ENCODE measurements at regions not wholly inside any gene's neighbourhood (a gene's known extent, or its start where the extent isn't known, plus 50 kb on each side); places are given as distances from the start of the nearest gene placed in this dataset.

GRCh38 chr9:10983251-10983650 is 370.4 kb upstream of the PTPRD start:
- in situ Hi-C loops (cut with HindIII; ENCODE audit: low pct_ligation_motif_present, low sequenced_read_pairs), result no loop called here
- DNase-seq, result no peak
- no peaks in the 10 kb centered on the region for H3K27me3 ChIP-seq (replicated peaks)
- H3K4me3 ChIP-seq (ENCODE audit: low read depth, low read length), result no peak overlapping the region
- no peak for TF ChIP-seq CTCF (IDR thresholded peaks at IDR 0.05; ENCODE audit: low read depth, low read length, missing control alignments)
- H3K36me3 ChIP-seq (replicated peaks), result no peaks in the 10 kb centered on the region
- no peak overlapping the region for H3K27ac ChIP-seq

GRCh38 chr9:10999646-11000045 is 386.8 kb upstream of the PTPRD start:
- TF ChIP-seq CTCF (IDR thresholded peaks at IDR 0.05; ENCODE audit: low read depth, low read length, missing control alignments), result no peak
- in situ Hi-C loops (cut with HindIII; ENCODE audit: low pct_ligation_motif_present, low sequenced_read_pairs), result no loop called here
- Histone ChIP-seq H3K4me3 (ENCODE audit: low read depth, low read length) (no peak overlapping the region), H3K27ac (no peak overlapping the region), H3K36me3 (replicated peaks) (no peaks in the 10 kb centered on the region), H3K27me3 (replicated peaks) (no peaks in the 10 kb centered on the region)
- no peak for DNase-seq

GRCh38 chr9:11001546-11001945 is 388.7 kb upstream of the PTPRD start:
- in situ Hi-C loops (cut with HindIII; ENCODE audit: low pct_ligation_motif_present, low sequenced_read_pairs), result no loop called here
- Histone ChIP-seq H3K4me3 (ENCODE audit: low read depth, low read length) (no peak overlapping the region), H3K36me3 (replicated peaks) (no peaks in the 10 kb centered on the region), H3K27ac (no peak overlapping the region), H3K27me3 (replicated peaks) (no peaks in the 10 kb centered on the region)
- no peak for TF ChIP-seq CTCF (IDR thresholded peaks at IDR 0.05; ENCODE audit: low read depth, low read length, missing control alignments)
- no peak for DNase-seq

- Histone ChIP-seq H3K27ac (no peak overlapping the region), H3K27me3 (replicated peaks) (no peaks in the 10 kb centered on the region), H3K4me3 (ENCODE audit: low read depth, low read length) (no peak overlapping the region), H3K36me3 (replicated peaks) (no peaks in the 10 kb centered on the region)
- in situ Hi-C loops (cut with HindIII; ENCODE audit: low pct_ligation_motif_present, low sequenced_read_pairs), result no loop called here
- no peak for TF ChIP-seq CTCF (IDR thresholded peaks at IDR 0.05; ENCODE audit: low read depth, low read length, missing control alignments)
- no peak for DNase-seq
Measured at GRCh38 chr9:11002705-11003104, 389.9 kb upstream of the PTPRD start.

- Histone ChIP-seq H3K27ac (no peak overlapping the region), H3K36me3 (replicated peaks) (no peaks in the 10 kb centered on the region), H3K4me3 (ENCODE audit: low read depth, low read length) (no peak overlapping the region), H3K27me3 (replicated peaks) (no peaks in the 10 kb centered on the region)
- in situ Hi-C loops (cut with HindIII; ENCODE audit: low pct_ligation_motif_present, low sequenced_read_pairs), result no loop called here
- no peak for DNase-seq
- no peak for TF ChIP-seq CTCF (IDR thresholded peaks at IDR 0.05; ENCODE audit: low read depth, low read length, missing control alignments)
Measured at GRCh38 chr9:11003836-11004235, 391.0 kb upstream of the PTPRD start.

- Histone ChIP-seq H3K4me3 (ENCODE audit: low read depth, low read length) (no peak overlapping the region), H3K27ac (no peak overlapping the region), H3K36me3 (replicated peaks) (no peaks in the 10 kb centered on the region), H3K27me3 (replicated peaks) (no peaks in the 10 kb centered on the region)
- in situ Hi-C loops (cut with HindIII; ENCODE audit: low pct_ligation_motif_present, low sequenced_read_pairs), result no loop called here
- no peak for DNase-seq
- TF ChIP-seq CTCF (IDR thresholded peaks at IDR 0.05; ENCODE audit: low read depth, low read length, missing control alignments), result no peak
Measured at GRCh38 chr9:11011696-11012095, 398.9 kb upstream of the PTPRD start.
